ENCODE measurements at regions not wholly inside any gene's neighbourhood (a gene's known extent, or its start where the extent isn't known, plus 50 kb on each side); places are given as distances from the start of the nearest gene placed in this dataset.

GRCh38 chr1:213830371-213830770 lies 157.4 kb upstream of the PROX1 start:
- no peaks in the 10 kb centered on the region for H3K9me3 ChIP-seq (ENCODE audit: low read depth)
- H3K9me2 ChIP-seq (replicated peaks; ENCODE audit: insufficient read depth), result no peaks in the 10 kb centered on the region
- no peaks in the 10 kb centered on the region for H3K36me3 ChIP-seq (replicated peaks; ENCODE audit: insufficient read depth, low read depth)
- 86% methylated on average over 6 of the region's 6 CpGs for WGBS (ENCODE audit: low lambda C conversion rate, missing lambda C conversion rate)
- no peaks in the 10 kb centered on the region for H3K79me2 ChIP-seq
- H3K4me1 ChIP-seq (ENCODE audit: insufficient read depth), result no peaks in the 10 kb centered on the region
- no peaks in the 10 kb centered on the region for H4K20me1 ChIP-seq (ENCODE audit: insufficient read depth, poor library complexity, severe bottlenecking)
- no peak overlapping the region for H3K4me2 ChIP-seq
- H3K27me3 ChIP-seq, result no peaks in the 10 kb centered on the region
- no peak overlapping the region for H3K27ac ChIP-seq
- H3K4me3 ChIP-seq, result no peak overlapping the region
- TF ChIP-seq EZH2 (IDR thresholded peaks at IDR 0.05; ENCODE audit: borderline replicate concordance), result no peak
- TF ChIP-seq CTCF (IDR thresholded peaks at IDR 0.05; ENCODE audit: poor library complexity), result no peak
- TF ChIP-seq EZH2phosphoT487 (IDR thresholded peaks at IDR 0.05; ENCODE audit: low read depth, severe bottlenecking, unreplicated experiment), result no peak
- no peak for DNase-seq (ENCODE audit: low spot score)
- no peak overlapping the region for H2AFZ ChIP-seq

- no peaks in the 10 kb centered on the region for H3K79me2 ChIP-seq
- no peak overlapping the region for H3K4me3 ChIP-seq
- no peaks in the 10 kb centered on the region for H4K20me1 ChIP-seq (ENCODE audit: insufficient read depth, poor library complexity, severe bottlenecking)
- H3K9me3 ChIP-seq (ENCODE audit: low read depth), result no peaks in the 10 kb centered on the region
- H3K9me2 ChIP-seq (replicated peaks; ENCODE audit: insufficient read depth), result no peaks in the 10 kb centered on the region
- DNase-seq (ENCODE audit: low spot score), result no peak
- WGBS (ENCODE audit: low lambda C conversion rate, missing lambda C conversion rate), result 80% methylated on average over 3 of the region's 3 CpGs
- H3K27me3 ChIP-seq, result no peaks in the 10 kb centered on the region
- no peak overlapping the region for H3K27ac ChIP-seq
- H2AFZ ChIP-seq, result no peak overlapping the region
- no peaks in the 10 kb centered on the region for H3K36me3 ChIP-seq (replicated peaks; ENCODE audit: insufficient read depth, low read depth)
- no peak overlapping the region for H3K4me2 ChIP-seq
- TF ChIP-seq CTCF (IDR thresholded peaks at IDR 0.05; ENCODE audit: poor library complexity), result no peak
- H3K4me1 ChIP-seq (ENCODE audit: insufficient read depth), result no peaks in the 10 kb centered on the region
These were observed 147.2 kb upstream of the PROX1 start for GRCh38 chr1:213840575-213840974.

- Histone ChIP-seq H3K4me3 (no peak overlapping the region), H3K4me1 (ENCODE audit: insufficient read depth) (no peaks in the 10 kb centered on the region), H3K9me3 (ENCODE audit: low read depth) (no peaks in the 10 kb centered on the region), H4K20me1 (ENCODE audit: insufficient read depth, poor library complexity, severe bottlenecking) (no peaks in the 10 kb centered on the region), H3K79me2 (no peaks in the 10 kb centered on the region), H3K9me2 (replicated peaks; ENCODE audit: insufficient read depth) (no peaks in the 10 kb centered on the region), H2AFZ (no peak overlapping the region), H3K27me3 (no peaks in the 10 kb centered on the region), H3K36me3 (replicated peaks; ENCODE audit: insufficient read depth, low read depth) (no peaks in the 10 kb centered on the region), H3K4me2 (no peak overlapping the region), H3K27ac (no peak overlapping the region)
- TF ChIP-seq EZH2 (IDR thresholded peaks at IDR 0.05; ENCODE audit: borderline replicate concordance) (no peak), EZH2phosphoT487 (IDR thresholded peaks at IDR 0.05; ENCODE audit: low read depth, severe bottlenecking, unreplicated experiment) (no peak), CTCF (IDR thresholded peaks at IDR 0.05; ENCODE audit: poor library complexity) (no peak)
- WGBS (ENCODE audit: low lambda C conversion rate, missing lambda C conversion rate), result 64% methylated on average over 2 of the region's 2 CpGs
- DNase-seq (ENCODE audit: low spot score), result no peak
These were observed 143.1 kb upstream of the PROX1 start for GRCh38 chr1:213844632-213845031.

- Histone ChIP-seq H4K20me1 (ENCODE audit: insufficient read depth, poor library complexity, severe bottlenecking) (no peaks in the 10 kb centered on the region), H3K4me3 (no peak overlapping the region), H2AFZ (no peak overlapping the region), H3K4me1 (ENCODE audit: insufficient read depth) (no peaks in the 10 kb centered on the region), H3K27ac (no peak overlapping the region), H3K9me3 (ENCODE audit: low read depth) (no peaks in the 10 kb centered on the region), H3K79me2 (no peaks in the 10 kb centered on the region), H3K4me2 (no peak overlapping the region), H3K36me3 (replicated peaks; ENCODE audit: insufficient read depth, low read depth) (no peaks in the 10 kb centered on the region), H3K9me2 (replicated peaks; ENCODE audit: insufficient read depth) (no peaks in the 10 kb centered on the region), H3K27me3 (no peaks in the 10 kb centered on the region)
- WGBS (ENCODE audit: low lambda C conversion rate, missing lambda C conversion rate), result 54% methylated on average over 2 of the region's 2 CpGs
- TF ChIP-seq EZH2phosphoT487 (IDR thresholded peaks at IDR 0.05; ENCODE audit: low read depth, severe bottlenecking, unreplicated experiment) (no peak), CTCF (IDR thresholded peaks at IDR 0.05; ENCODE audit: poor library complexity) (no peak), EZH2 (IDR thresholded peaks at IDR 0.05; ENCODE audit: borderline replicate concordance) (no peak)
- DNase-seq (ENCODE audit: low spot score), result no peak
These were observed 135.7 kb upstream of the PROX1 start for GRCh38 chr1:213852107-213852506.

Data from hepatocyte (in vitro differentiated cells).